Neural cell (in vitro differentiated cells): ENCODE measurements at regions not wholly inside any gene's neighbourhood (a gene's known extent, or its start where the extent isn't known, plus 50 kb on each side); places are given as distances from the start of the nearest gene placed in this dataset.
A peak's percentile ranks its signal among the peaks of the same experiment; 100 is the strongest.

ENCODE experiments used
- H2AFZ ChIP-seq: fragments of 200-600, 300-800 bp; sonication (generic), shearing (Covaris generic); 2 replicates; pipeline ENCODE4 v1.6.0; 2014; ENCODE audit warnings: low read depth, mild to moderate bottlenecking, antibody characterized with exemption, low read length, moderate library complexity
- H3F3A ChIP-seq: fragments of 200-600 bp; shearing (Covaris generic); 2 replicates; pipeline ENCODE4 v1.6.1; 2016; ENCODE audit warnings: mild to moderate bottlenecking, moderate library complexity, mixed read lengths, antibody characterized with exemption, low read length; ENCODE audit not compliant: insufficient read depth, poor library complexity, severe bottlenecking
- H3K27ac ChIP-seq: fragments of 200-600, 300-800 bp; sonication (generic), shearing (Covaris generic); 2 replicates; pipeline ENCODE4 v1.5.1; 2014; ENCODE audit warnings: mild to moderate bottlenecking, low read length, moderate library complexity
- H3K27me3 ChIP-seq: fragments of 300-800, 200-600 bp; sonication (generic), shearing (Covaris generic); 2 replicates; pipeline ENCODE4 v1.6.0; 2014; ENCODE audit warnings: mild to moderate bottlenecking, low read depth, low read length, moderate library complexity; ENCODE audit not compliant: insufficient read depth
- H3K36me3 ChIP-seq: fragments of 300-800, 200-600 bp; sonication (generic), shearing (Covaris generic); 2 replicates; pipeline ENCODE4 v1.5.1; 2014; ENCODE audit warnings: mild to moderate bottlenecking, antibody characterized with exemption, low read length, moderate library complexity; ENCODE audit not compliant: insufficient read depth
- H3K4me2 ChIP-seq: fragments of 300-800, 200-600 bp; sonication (generic), shearing (Covaris generic); 2 replicates; pipeline ENCODE4 v1.6.0; 2014; ENCODE audit warnings: mild to moderate bottlenecking, low read length
- H3K4me3 ChIP-seq: fragments of 300-800, 200-600 bp; sonication (generic), shearing (Covaris generic); 2 replicates; pipeline ENCODE4 v1.5.1; 2014; ENCODE audit warnings: mild to moderate bottlenecking, low read length, moderate library complexity
- H3K79me2 ChIP-seq: fragments of 200-600 bp; shearing (Covaris generic); replicated peaks from 2 replicates; pipeline ENCODE4 v1.6.0; 2014; ENCODE audit warnings: mild to moderate bottlenecking, low read length, moderate library complexity; ENCODE audit not compliant: insufficient read depth
- H3K9ac ChIP-seq: fragments of 300-800, 200-600 bp; sonication (generic), shearing (Covaris generic); 2 replicates; pipeline ENCODE4 v1.6.1; 2016; ENCODE audit warnings: mild to moderate bottlenecking, low read length, mixed read lengths
- H3K9me2 ChIP-seq: fragments of 200-600 bp; shearing (Covaris generic); 2 replicates; pipeline ENCODE4 v1.6.1; 2016; ENCODE audit warnings: mild to moderate bottlenecking, low read length, mixed read lengths; ENCODE audit not compliant: insufficient read depth
- H3K9me3 ChIP-seq: fragments of 200-600, 300-800 bp; sonication (generic), shearing (Covaris generic); 2 replicates; pipeline ENCODE4 v1.6.1; 2016; ENCODE audit warnings: mild to moderate bottlenecking, mixed run types, low read length, moderate library complexity, mixed read lengths
- H4K20me1 ChIP-seq: fragments of 200-600 bp; shearing (Covaris generic); 2 replicates; pipeline ENCODE4 v1.6.1; 2016; ENCODE audit warnings: mild to moderate bottlenecking, mixed run types; ENCODE audit not compliant: insufficient read depth
- CTCF ChIP-seq: fragments of 450-650 bp; IDR thresholded peaks from 2 replicates; pipeline ENCODE4 v1.5.1; 2014; ENCODE audit warnings: antibody characterized with exemption, mild to moderate bottlenecking, moderate library complexity; ENCODE audit not compliant: poor library complexity, severe bottlenecking
- EP300 ChIP-seq: fragments of 450-650 bp; conservative IDR thresholded peaks from 2 replicates; pipeline ENCODE4 v1.6.1; 2014; ENCODE audit warnings: antibody characterized with exemption, mild to moderate bottlenecking, moderate library complexity; ENCODE audit not compliant: poor library complexity, severe bottlenecking
- EZH2 ChIP-seq: fragments of 200-600, 300-800 bp; shearing (Covaris generic), sonication (generic); IDR thresholded peaks from 2 replicates; pipeline ENCODE4 v1.6.1; 2014; ENCODE audit warnings: antibody characterized with exemption, low read length, borderline replicate concordance, mild to moderate bottlenecking; ENCODE audit not compliant: insufficient read depth, poor library complexity, severe bottlenecking
- MXI1 ChIP-seq: fragments of 450-650 bp; conservative IDR thresholded peaks from 2 replicates; pipeline ENCODE4 v1.6.1; 2014; ENCODE audit warnings: antibody characterized with exemption, mild to moderate bottlenecking; ENCODE audit not compliant: poor library complexity, severe bottlenecking
- POLR2AphosphoS5 ChIP-seq: IDR thresholded peaks from 2 replicates; pipeline ENCODE4 v1.6.1; 2012
- RAD21 ChIP-seq: fragments of 450-650 bp; conservative IDR thresholded peaks from 2 replicates; pipeline ENCODE4 v1.6.1; 2014; ENCODE audit warnings: antibody characterized with exemption, mild to moderate bottlenecking, moderate library complexity
- REST ChIP-seq: IDR thresholded peaks from 2 replicates; pipeline ENCODE4 v1.6.1; 2012; ENCODE audit warnings: borderline replicate concordance
- SMC3 ChIP-seq: fragments of 450-650 bp; conservative IDR thresholded peaks from 2 replicates; pipeline ENCODE4 v1.6.1; 2014; ENCODE audit warnings: antibody characterized with exemption, mild to moderate bottlenecking, moderate library complexity; ENCODE audit not compliant: poor library complexity
- TAF1 ChIP-seq: IDR thresholded peaks from 2 replicates; pipeline ENCODE4 v1.6.1; 2012; ENCODE audit warnings: low read depth

GRCh38 chr1:82392946-82393345 is 592.2 kb downstream of the ADGRL2 start:
- Histone ChIP-seq H3K79me2 (no peaks in the 10 kb centered on the region), H3K4me2 (no peak overlapping the region), H3K36me3 (no peaks in the 10 kb centered on the region), H3K9ac (no peak overlapping the region), H3K9me2 (no peaks in the 10 kb centered on the region), H3K4me3 (no peak overlapping the region), H4K20me1 (no peaks in the 10 kb centered on the region), H2AFZ (no peak overlapping the region), H3K9me3 (no peaks in the 10 kb centered on the region), H3K27ac (no peak overlapping the region), H3F3A (no peaks in the 10 kb centered on the region), H3K27me3 (no peaks in the 10 kb centered on the region)
- no peak for TF ChIP-seq REST
- peak; percentile 61 for TF ChIP-seq EP300

GRCh38 chr1:82392513-82392912 is 591.8 kb downstream of the ADGRL2 start:
- Histone ChIP-seq H4K20me1 (no peaks in the 10 kb centered on the region), H3K9me3 (no peaks in the 10 kb centered on the region), H3K9me2 (no peaks in the 10 kb centered on the region), H2AFZ (no peak overlapping the region), H3K27ac (no peak overlapping the region), H3K4me2 (no peak overlapping the region), H3K9ac (no peak overlapping the region), H3K36me3 (no peaks in the 10 kb centered on the region), H3K79me2 (no peaks in the 10 kb centered on the region), H3F3A (no peaks in the 10 kb centered on the region), H3K4me3 (no peak overlapping the region), H3K27me3 (no peaks in the 10 kb centered on the region)
- no peak for TF ChIP-seq MXI1
- TF ChIP-seq CTCF: no peak
- no peak for TF ChIP-seq TAF1
- no peak for TF ChIP-seq RAD21
- no peak for TF ChIP-seq EP300
- no peak for TF ChIP-seq POLR2AphosphoS5
- no peak for TF ChIP-seq EZH2
- TF ChIP-seq REST: no peak
- TF ChIP-seq SMC3: no peak
